HepG2 (cell line): ENCODE measurements at regions not wholly inside any gene's neighbourhood (a gene's known extent, or its start where the extent isn't known, plus 50 kb on each side); places are given as distances from the start of the nearest gene placed in this dataset.

ENCODE experiments used
- ATAC-seq: fragments of 200-7000 bp; cut with Tn5 transposase; 3 replicates; pipeline ENCODE4 v1.9.1; 2020; ENCODE audit warnings: mild to moderate bottlenecking, moderate library complexity
- BruUV-seq: library from RNA; stranded (reverse); fragments of 400-500 nt; replicated peaks from 2 replicates; lab custom pipeline; 2021; lab: Mats Ljungman, UMichigan
- CTCF ChIA-PET: fragments of 300-600 bp; formaldehyde crosslinking; extraction: SDS; loops from one replicate; lab custom pipeline; 2021; ENCODE audit warnings: low total read pairs, inconsistent platforms, low intra/inter-chr PET ratio; lab: Yijun Ruan, JAX
- POLR2A ChIA-PET: fragments of 350-600 bp; sonication (Branson Sonifier 250); formaldehyde crosslinking; loops from one replicate; lab custom pipeline; 2020; ENCODE audit warnings: antibody characterized with exemption, inconsistent platforms; lab: Yijun Ruan, JAX
- DNase-seq: peaks from one replicate; pipeline ENCODE4 v3.0.0-alpha.2; 2015; ENCODE audit warnings: low spot score
- FAIRE-seq: peaks from 3 replicates; lab custom pipeline; 2011; peaks lifted over from hg19 to GRCh38; lab: Jason Lieb, UNC
- H2AFZ ChIP-seq: one replicate; pipeline ENCODE4 v1.6.1; 2011; ENCODE audit warnings: low read length, inconsistent platforms
- H3K27ac ChIP-seq: fragments of 300-600 bp; 3 replicates; pipeline ENCODE4 v1.8.0; 2011; ENCODE audit warnings: mixed run types, mild to moderate bottlenecking, mixed read lengths, low read length, inconsistent platforms; ENCODE audit not compliant: insufficient read depth; ENCODE audit errors: extremely low read length
- H3K27me3 ChIP-seq, 2 experiments: fragments of 200-600 bp in 1 of 2; 2 replicates in 1 of 2; 3 replicates in 1 of 2; pipeline versions ENCODE4 v1.6.0 to v1.8.0; 2011; ENCODE audit warnings: low read length in 2 of 2, mild to moderate bottlenecking in 2 of 2, moderate library complexity in 2 of 2, inconsistent platforms in 1 of 2; ENCODE audit not compliant: insufficient read depth in 2 of 2, control insufficient read depth in 1 of 2
- H3K36me3 ChIP-seq, 2 experiments: fragments of 200-600 bp in 1 of 2; replicated peaks in 1 of 2; 2 replicates in 1 of 2; 3 replicates in 1 of 2; pipeline versions ENCODE4 v1.5.1 to v1.8.0; 2011; ENCODE audit warnings: low read length in 2 of 2, inconsistent platforms in 1 of 2; ENCODE audit not compliant: insufficient read depth in 2 of 2, control insufficient read depth in 1 of 2
- H3K4me1 ChIP-seq: 2 replicates; pipeline ENCODE4 v1.5.1; 2012; ENCODE audit warnings: low read length, inconsistent platforms; ENCODE audit not compliant: insufficient read depth
- H3K4me2 ChIP-seq: 2 replicates; pipeline ENCODE4 v1.6.0; 2011; ENCODE audit warnings: low read depth, low read length, inconsistent platforms
- H3K4me3 ChIP-seq, 3 experiments: fragments of 200-600 bp in 1 of 3; sonication (generic), shearing (Covaris generic) in 1 of 3; replicated peaks in 1 of 3; 2 replicates each; pipeline ENCODE4 v1.5.1; 2011 to 2016; ENCODE audit warnings: low read length in 3 of 3, inconsistent platforms in 2 of 3, low read depth in 2 of 3, mild to moderate bottlenecking in 2 of 3, control low read depth in 1 of 3, mixed read lengths in 1 of 3; ENCODE audit not compliant: insufficient read depth in 1 of 3
- H3K79me2 ChIP-seq: one replicate; pipeline ENCODE4 v1.6.1; 2011; ENCODE audit warnings: low read length, inconsistent platforms; ENCODE audit not compliant: insufficient read depth
- H3K9ac ChIP-seq: 2 replicates; pipeline ENCODE4 v1.6.0; 2011; ENCODE audit warnings: mild to moderate bottlenecking, low read depth, low read length, inconsistent platforms; ENCODE audit not compliant: insufficient read depth
- H3K9me3 ChIP-seq: 2 replicates; pipeline ENCODE4 v1.5.1; 2012; ENCODE audit warnings: mild to moderate bottlenecking, low read length
- H4K20me1 ChIP-seq: 2 replicates; pipeline ENCODE4 v1.6.0; 2011; ENCODE audit warnings: inconsistent platforms, mild to moderate bottlenecking, low read length, moderate library complexity; ENCODE audit not compliant: insufficient read depth
- EHMT2 ChIP-seq: fragments of 200-600 bp; sonication (generic); IDR thresholded peaks from 2 replicates; pipeline ENCODE4 v1.7.0; 2017; ENCODE audit warnings: antibody characterized with exemption, low read depth, low read length, borderline replicate concordance
- YEATS4 ChIP-seq: sonication (generic); formaldehyde crosslinking; IDR thresholded peaks from 2 replicates; pipeline ENCODE4 v1.4.0; 2020; ENCODE audit warnings: missing genetic modification reagents, borderline replicate concordance
- YY1 ChIP-seq: IDR thresholded peaks from 2 replicates; pipeline ENCODE4 v1.6.1; 2011; ENCODE audit warnings: low read length, low read depth, moderate library complexity, mild to moderate bottlenecking; ENCODE audit not compliant: insufficient read depth, insufficient replicate concordance
- ZNF33A ChIP-seq: sonication (generic); formaldehyde crosslinking; IDR thresholded peaks from 2 replicates; pipeline ENCODE4 v1.5.1; 2020; ENCODE audit warnings: missing genetic modification reagents, mild to moderate bottlenecking, moderate library complexity, borderline replicate concordance
- WGBS: methylation state at CpG from one replicate; pipeline ENCODE4 v1.1.6; 2017; ENCODE audit warnings: low lambda C conversion rate; 5-methylcytosine and 5-hydroxymethylcytosine counted together
- in situ Hi-C: cut with HindIII; loops from 2 replicates; pipeline ENCODE4 v1.10.0; 2017; ENCODE audit warnings: low pct_unique_long_range_greater_than_20kb; ENCODE audit not compliant: extremely low pct_ligation_motif_present
- intact Hi-C: fragments of 100-400 bp; cut with micrococcal nuclease; formaldehyde crosslinking; loops from one replicate; pipeline ENCODE4 v1.10.0; 2022; ENCODE audit not compliant: unreplicated experiment
- TF ChIP-seq, protein P1 (sequence below): sonication (generic); formaldehyde crosslinking; IDR thresholded peaks from 2 replicates; pipeline ENCODE4 v1.8.0; 2022; ENCODE audit warnings: mild to moderate bottlenecking, missing genetic modification reagents, borderline replicate concordance
- TF ChIP-seq, protein P2 (sequence below): IDR thresholded peaks from 2 replicates; pipeline ENCODE4 v1.6.1; 2018; ENCODE audit warnings: missing genetic modification reagents
- TF ChIP-seq, protein P3 (sequence below): sonication (generic); formaldehyde crosslinking; IDR thresholded peaks from 2 replicates; pipeline ENCODE4 v1.5.0; 2020; ENCODE audit warnings: mild to moderate bottlenecking, missing genetic modification reagents
- TF ChIP-seq, protein P4 (sequence below): sonication (generic); formaldehyde crosslinking; IDR thresholded peaks from 2 replicates; pipeline ENCODE4; 2020; ENCODE audit warnings: missing genetic modification reagents, mild to moderate bottlenecking, borderline replicate concordance

DNA sequence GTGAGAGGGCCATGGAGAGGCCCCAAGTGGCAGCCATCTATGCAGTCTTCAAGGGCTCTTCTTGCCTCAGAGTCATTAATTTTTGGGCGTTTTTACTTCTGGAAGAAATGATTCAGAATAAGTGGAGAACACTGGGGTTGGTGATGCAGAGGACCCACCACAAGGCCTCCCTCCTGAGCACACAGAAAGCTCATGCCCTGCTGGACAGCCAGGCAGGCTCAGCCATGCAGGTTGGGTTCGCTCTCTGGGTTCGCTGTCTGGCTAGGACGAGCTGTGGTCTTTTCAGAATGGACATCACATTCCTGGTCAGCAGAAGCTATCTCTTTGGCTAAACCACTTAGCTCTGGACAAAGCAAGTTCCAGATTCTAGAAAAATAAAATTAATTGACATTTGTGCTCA is 480.8 kb downstream of the RPS24 start:
- Histone ChIP-seq H2AFZ (no peak overlapping the region), H3K9ac (no peak overlapping the region), H3K4me2 (no peak overlapping the region), H3K79me2 (no peaks in the 10 kb centered on the region), H3K4me1 (peaks cover 9% of the 10 kb centered on the region), H3K36me3 (no peaks in the 10 kb centered on the region), H3K27ac (no peak overlapping the region), H3K4me3 (no peak overlapping the region)
- WGBS, result 96% methylated on average over 4 of the region's 4 CpGs
- no TSS peak for BruUV-seq
- FAIRE-seq (no peak), DNase-seq (no peak), ATAC-seq (no peak)
- in situ Hi-C loops, result no loop called here
- CTCF ChIA-PET, result no interaction called here
- POLR2A ChIA-PET, result no interaction called here
- TF ChIP-seq, protein P1, sequence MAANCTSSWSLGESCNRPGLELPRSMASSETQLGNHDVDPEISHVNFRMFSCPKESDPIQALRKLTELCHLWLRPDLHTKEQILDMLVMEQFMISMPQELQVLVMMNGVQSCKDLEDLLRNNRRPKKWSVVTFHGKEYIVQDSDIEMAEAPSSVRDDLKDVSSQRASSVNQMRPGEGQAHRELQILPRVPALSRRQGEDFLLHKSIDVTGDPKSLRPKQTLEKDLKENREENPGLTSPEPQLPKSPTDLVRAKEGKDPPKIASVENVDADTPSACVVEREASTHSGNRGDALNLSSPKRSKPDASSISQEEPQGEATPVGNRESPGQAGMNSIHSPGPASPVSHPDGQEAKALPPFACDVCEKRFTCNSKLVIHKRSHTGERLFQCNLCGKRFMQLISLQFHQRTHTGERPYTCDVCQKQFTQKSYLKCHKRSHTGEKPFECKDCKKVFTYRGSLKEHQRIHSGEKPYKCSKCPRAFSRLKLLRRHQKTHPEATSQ (CRISPR knock-in tag), result no peak
- TF ChIP-seq, protein P2, sequence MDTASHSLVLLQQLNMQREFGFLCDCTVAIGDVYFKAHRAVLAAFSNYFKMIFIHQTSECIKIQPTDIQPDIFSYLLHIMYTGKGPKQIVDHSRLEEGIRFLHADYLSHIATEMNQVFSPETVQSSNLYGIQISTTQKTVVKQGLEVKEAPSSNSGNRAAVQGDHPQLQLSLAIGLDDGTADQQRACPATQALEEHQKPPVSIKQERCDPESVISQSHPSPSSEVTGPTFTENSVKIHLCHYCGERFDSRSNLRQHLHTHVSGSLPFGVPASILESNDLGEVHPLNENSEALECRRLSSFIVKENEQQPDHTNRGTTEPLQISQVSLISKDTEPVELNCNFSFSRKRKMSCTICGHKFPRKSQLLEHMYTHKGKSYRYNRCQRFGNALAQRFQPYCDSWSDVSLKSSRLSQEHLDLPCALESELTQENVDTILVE (CRISPR knock-in tag), result no peak
- TF ChIP-seq, protein P3, sequence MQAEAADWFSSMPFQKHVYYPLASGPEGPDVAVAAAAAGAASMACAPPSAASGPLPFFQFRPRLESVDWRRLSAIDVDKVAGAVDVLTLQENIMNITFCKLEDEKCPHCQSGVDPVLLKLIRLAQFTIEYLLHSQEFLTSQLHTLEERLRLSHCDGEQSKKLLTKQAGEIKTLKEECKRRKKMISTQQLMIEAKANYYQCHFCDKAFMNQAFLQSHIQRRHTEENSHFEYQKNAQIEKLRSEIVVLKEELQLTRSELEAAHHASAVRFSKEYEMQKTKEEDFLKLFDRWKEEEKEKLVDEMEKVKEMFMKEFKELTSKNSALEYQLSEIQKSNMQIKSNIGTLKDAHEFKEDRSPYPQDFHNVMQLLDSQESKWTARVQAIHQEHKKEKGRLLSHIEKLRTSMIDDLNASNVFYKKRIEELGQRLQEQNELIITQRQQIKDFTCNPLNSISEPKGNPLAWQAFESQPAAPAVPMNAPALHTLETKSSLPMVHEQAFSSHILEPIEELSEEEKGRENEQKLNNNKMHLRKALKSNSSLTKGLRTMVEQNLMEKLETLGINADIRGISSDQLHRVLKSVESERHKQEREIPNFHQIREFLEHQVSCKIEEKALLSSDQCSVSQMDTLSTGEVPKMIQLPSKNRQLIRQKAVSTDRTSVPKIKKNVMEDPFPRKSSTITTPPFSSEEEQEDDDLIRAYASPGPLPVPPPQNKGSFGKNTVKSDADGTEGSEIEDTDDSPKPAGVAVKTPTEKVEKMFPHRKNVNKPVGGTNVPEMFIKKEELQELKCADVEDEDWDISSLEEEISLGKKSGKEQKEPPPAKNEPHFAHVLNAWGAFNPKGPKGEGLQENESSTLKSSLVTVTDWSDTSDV (CRISPR knock-in tag), result no peak
- TF ChIP-seq YY1 (no peak), EHMT2 (no peak), YEATS4 (CRISPR knock-in tag) (no peak), ZNF33A (CRISPR knock-in tag) (no peak)
- TF ChIP-seq, protein P4, sequence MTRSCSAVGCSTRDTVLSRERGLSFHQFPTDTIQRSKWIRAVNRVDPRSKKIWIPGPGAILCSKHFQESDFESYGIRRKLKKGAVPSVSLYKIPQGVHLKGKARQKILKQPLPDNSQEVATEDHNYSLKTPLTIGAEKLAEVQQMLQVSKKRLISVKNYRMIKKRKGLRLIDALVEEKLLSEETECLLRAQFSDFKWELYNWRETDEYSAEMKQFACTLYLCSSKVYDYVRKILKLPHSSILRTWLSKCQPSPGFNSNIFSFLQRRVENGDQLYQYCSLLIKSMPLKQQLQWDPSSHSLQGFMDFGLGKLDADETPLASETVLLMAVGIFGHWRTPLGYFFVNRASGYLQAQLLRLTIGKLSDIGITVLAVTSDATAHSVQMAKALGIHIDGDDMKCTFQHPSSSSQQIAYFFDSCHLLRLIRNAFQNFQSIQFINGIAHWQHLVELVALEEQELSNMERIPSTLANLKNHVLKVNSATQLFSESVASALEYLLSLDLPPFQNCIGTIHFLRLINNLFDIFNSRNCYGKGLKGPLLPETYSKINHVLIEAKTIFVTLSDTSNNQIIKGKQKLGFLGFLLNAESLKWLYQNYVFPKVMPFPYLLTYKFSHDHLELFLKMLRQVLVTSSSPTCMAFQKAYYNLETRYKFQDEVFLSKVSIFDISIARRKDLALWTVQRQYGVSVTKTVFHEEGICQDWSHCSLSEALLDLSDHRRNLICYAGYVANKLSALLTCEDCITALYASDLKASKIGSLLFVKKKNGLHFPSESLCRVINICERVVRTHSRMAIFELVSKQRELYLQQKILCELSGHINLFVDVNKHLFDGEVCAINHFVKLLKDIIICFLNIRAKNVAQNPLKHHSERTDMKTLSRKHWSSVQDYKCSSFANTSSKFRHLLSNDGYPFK, result no peak
- TF ChIP-seq, all 625 proteins: peak for 0
- H3K9me3 ChIP-seq, result no peaks in the 10 kb centered on the region
- H3K27me3 ChIP-seq, result no peaks in the 10 kb centered on the region
- H4K20me1 ChIP-seq, result no peaks in the 10 kb centered on the region
- intact Hi-C loops, result no loop called here
